ENCODE measurements at regions not wholly inside any gene's neighbourhood (a gene's known extent, or its start where the extent isn't known, plus 50 kb on each side); places are given as distances from the start of the nearest gene placed in this dataset.

- TF ChIP-seq ZNF20 (CRISPR knock-in tag; IDR thresholded peaks at IDR 0.05) (no peak), SOX6 (IDR thresholded peaks at IDR 0.05) (no peak), SOX6 (CRISPR knock-in tag; IDR thresholded peaks at IDR 0.05) (no peak)
These were observed 263.7 kb downstream of the COL12A1 start for GRCh38 chr6:74942130-74942529.

Measured in HepG2 (cell line).